GM18867 (cell line): ENCODE measurements at regions not wholly inside any gene's neighbourhood (a gene's known extent, or its start where the extent isn't known, plus 50 kb on each side); places are given as distances from the start of the nearest gene placed in this dataset.
A peak's percentile ranks its signal among the peaks of the same experiment; 100 is the strongest.

Experiments
- ATAC-seq: cut with Tn5 transposase; IDR thresholded peaks from one replicate; pipeline ENCODE4 v1.9.1; 2021; ENCODE audit warnings: mild to moderate bottlenecking, moderate library complexity; ENCODE audit not compliant: unreplicated experiment

- ATAC-seq: no peak
Observed at GRCh38 chr11:26076233-26076990, 255.5 kb upstream of the ANO3 start.

DNA sequence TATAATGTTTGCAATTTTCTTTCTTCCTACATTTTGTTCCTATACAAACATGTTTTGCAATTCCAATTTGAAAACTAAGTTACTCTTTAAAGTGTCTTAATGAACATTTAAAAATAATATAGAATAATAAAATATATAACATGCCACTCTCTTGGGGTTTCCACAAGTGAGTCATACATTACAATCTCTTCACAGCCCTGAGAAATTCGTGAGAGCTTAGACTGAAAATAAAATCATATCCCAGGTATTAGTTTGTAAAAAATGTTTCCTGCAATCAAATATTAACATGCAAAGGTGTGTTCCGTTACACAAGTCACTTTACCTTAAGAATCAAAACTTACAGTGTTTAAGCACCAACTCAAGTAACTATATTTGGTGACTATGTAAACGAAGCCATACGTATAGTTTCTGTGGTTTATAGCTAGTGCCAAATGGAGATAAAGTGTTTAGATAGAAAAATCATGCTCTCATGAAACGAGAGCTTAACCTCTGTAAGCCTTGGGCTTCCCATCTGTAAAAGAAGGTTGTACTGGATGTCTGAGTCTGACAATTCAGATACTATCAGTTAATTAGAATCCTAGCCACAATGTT is 253.6 kb upstream of the ANO3 start:
- ATAC-seq: peak; percentile 73

- no peak for ATAC-seq
Observed at GRCh38 chr11:26084313-26084712, 247.6 kb upstream of the ANO3 start.

DNA sequence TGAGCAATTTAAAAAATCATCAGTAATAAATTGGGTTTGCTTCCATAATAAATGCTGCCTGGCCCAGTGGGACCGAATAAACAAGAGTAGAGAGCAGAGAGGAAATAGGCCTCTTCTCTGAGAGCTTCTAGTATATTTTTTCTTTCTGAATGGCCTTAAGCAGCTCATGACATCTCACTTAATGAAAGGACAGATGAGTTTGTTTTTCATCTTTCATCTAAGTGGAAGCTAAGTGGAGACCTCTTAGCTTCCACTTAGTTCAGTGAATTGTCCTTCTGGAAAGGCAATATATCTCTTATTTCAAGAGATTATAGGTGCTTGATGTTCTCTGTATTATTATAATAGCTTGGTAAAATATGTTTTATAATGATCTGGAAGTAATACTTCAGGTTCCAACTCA is 245.9 kb upstream of the ANO3 start:
- ATAC-seq: no peak

GRCh38 chr11:26087120-26087935 is 244.6 kb upstream of the ANO3 start:
- peak; percentile 92 for ATAC-seq

DNA sequence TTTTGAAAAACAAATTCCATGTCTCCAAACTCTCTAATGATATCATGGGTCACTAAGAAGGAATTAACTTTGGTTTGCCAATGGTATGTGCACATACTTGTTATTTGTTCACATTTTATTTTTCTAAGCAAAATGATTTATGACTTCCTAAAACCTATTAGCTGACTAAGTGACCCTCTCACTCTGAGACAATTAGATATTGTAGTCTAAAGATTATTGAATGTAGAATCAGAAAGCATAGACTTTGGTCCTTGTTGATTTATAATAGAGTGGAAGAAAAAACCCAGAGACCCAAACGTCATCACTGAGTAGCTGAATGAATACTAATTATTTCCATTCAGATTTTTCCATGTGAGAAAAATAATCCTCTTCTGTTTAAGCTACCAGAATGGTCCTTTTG is 243.5 kb upstream of the ANO3 start:
- no peak for ATAC-seq

GRCh38 chr11:26090651-26091050 is 241.3 kb upstream of the ANO3 start:
- ATAC-seq: no peak

DNA sequence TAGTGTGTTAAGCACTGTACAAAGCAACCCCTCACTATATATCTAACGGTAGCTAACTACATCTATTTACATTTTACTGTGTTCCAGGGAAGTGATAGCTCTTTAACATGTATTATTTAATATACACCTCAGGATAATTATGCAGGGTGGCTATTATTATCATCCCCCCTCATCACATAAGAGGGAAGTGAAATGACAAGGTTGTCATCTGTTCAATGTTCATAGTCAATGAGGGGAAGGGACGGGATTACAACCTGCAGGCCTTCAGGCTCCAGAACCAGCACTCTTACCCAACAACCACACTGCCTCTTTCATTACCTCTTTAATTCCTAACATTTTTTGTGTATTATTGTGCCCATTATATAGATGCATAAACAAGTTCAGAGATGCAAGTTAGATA is 238.7 kb upstream of the ANO3 start:
- ATAC-seq: no peak

DNA sequence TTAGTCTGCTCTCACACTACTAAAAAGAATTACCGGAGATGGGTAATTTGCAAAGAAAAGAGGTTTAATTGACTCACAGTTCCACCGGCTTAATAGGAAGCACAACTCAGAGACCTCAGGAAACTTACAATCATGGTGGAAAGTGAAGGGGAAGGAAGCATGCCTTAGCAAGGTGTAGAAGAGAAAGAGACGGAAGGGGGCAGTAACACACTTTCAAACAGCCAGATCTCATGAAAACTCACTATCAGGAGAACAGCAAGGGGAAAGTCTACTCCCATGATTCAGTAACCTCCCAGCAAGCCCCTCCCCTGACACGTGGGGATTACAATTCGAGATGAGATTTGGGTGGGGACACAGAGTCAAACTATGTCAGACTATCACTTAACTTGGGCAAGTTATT is 236.6 kb upstream of the ANO3 start:
- no peak for ATAC-seq

DNA sequence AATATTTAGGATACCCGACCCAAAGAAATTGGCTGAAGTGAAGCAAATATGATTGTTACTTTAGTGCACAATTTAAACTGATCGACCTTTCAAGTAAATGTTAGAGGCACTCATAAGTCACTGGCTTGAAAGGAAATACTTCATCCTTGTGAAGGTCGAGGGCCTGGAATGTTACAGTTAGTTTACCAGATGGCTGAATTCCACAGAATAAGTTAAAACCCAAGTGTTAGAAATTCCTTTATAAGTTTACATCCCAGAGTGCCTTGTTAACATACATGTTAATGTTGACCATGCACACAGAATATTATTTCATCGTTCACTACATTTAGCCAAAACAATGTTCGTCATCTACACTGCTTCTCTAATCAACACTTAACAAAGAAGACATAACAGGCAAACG is 235.5 kb upstream of the ANO3 start:
- no peak for ATAC-seq

DNA sequence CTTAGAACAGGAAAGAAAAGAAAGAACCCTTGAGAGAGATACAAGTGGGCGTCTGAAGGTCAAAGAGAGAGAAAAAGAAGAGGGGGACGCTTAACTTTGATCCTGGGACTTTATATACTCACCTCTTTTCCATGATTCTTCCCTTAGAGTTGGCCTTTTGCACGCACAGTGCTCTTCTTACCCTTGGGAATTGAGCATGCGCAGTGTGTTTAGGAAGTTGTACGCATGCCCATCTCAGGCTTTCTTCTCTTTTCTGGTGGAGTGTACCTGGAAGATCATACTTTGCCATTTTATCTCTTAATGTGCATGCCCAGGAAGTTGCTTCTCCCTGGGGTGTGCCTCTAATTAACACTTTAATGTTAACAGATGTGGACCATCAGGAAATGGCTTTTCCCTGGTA is 229.6 kb upstream of the ANO3 start:
- no peak for ATAC-seq

- no peak for ATAC-seq
Observed at GRCh38 chr11:26105762-26106423, 226.0 kb upstream of the ANO3 start.

DNA sequence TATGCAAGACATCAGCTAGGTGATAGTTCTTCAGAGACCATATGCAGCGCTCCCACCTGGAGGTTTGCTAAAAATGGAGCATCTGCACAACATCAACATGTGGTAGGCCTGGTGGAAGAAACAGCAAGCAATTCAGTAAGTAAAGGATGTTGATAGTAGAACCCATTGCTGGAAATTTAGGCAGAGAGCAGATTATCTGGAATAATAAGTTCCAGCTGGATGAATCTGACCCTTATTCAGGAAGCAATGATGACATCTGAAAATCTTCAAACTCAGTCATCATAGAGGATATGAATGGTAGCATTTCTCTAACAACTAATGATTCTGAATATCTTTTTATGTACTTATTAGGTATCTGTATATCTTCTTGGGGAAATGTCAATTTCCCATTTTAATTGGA is 225.2 kb upstream of the ANO3 start:
- no peak for ATAC-seq

DNA sequence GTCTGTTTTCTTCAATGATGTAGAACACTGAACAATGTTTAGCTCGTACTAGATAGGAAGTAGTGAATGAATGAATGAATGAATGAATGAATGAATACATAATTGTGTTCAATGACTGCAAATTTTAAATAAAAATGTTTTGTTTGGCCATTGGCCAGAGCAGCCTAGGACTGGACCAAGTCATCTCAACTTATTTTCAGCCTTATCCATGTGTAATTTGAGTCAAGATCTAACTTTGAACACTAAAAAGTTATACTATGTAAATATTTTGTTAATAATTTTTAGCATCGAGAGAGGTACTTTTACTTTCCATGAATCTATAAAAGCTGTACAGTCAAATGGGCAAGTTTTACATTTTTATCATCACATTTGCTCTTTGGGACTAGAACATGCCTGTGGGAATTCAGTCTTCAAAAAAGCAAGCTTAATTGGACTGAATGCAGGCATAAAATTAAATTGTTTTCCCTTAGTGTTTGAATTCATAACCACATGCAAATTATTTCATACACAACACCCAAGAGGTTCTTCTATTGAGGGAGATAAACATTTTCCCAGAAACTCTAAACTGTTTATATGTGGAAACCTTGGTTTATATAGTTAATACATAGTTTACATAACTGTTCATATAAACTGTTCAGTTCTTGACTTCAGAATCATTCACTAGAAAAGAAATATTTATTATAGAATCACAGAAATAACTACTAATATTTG is 222.1 kb upstream of the ANO3 start:
- ATAC-seq: no peak

DNA sequence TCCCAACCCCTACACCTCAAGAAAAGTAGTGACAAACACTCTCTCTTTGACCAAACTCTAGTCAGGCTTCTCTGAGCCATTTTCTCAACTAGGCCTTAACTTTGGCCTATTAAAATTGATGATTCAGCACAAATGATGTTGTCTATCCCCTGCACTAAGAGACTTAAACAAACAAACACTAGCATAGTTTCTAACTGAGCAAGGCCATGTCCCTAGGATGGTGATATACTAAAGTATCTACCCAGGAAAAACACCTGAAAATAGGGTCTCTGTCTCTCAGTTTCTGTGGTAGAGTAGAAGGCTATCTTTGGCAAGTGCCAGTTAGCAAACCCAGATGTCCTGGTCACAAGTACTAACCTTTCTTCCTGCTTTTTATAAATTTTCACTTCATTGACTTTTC is 219.7 kb upstream of the ANO3 start:
- no peak for ATAC-seq

DNA sequence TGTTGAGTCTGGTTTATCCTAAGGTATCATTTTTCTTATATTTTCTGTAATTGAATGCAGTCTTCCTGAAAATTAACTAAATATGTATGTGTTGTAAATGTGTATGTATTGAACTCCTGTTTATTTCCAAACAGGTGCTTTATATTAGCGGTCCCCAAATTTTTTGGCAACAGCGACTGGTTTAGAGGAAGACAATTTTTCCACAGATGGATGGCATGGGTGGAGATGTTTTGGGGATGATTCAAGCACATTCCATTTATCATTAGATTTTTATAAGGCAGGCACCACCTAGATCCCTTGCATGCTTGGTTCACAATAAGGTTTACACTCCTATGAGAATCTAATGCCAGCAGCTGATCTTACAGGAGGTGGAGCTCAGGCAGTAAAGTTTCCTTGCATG is 210.5 kb upstream of the ANO3 start:
- ATAC-seq: no peak

DNA sequence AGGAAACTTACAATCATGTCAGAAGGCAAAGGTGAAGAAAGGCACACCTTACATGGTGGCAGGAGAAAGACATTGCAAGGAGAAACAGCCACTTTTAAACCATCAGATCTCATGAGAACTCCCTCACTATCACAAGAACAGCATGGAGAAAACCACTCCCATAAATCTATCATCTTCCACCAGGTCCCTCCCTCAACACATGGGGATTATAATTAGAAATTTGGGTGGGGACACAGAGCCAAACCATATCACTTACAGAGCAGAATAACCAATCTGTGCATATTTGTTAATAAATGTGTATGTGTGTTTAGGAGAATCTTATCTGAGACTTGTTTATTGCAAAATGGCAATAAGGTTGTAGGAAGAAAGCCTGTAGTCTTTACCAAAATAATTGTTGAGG is 205.2 kb upstream of the ANO3 start:
- no peak for ATAC-seq

- no peak for ATAC-seq
Observed at GRCh38 chr11:26127336-26127735, 204.6 kb upstream of the ANO3 start.

- no peak for ATAC-seq
Observed at GRCh38 chr11:26131406-26131805, 200.5 kb upstream of the ANO3 start.

DNA sequence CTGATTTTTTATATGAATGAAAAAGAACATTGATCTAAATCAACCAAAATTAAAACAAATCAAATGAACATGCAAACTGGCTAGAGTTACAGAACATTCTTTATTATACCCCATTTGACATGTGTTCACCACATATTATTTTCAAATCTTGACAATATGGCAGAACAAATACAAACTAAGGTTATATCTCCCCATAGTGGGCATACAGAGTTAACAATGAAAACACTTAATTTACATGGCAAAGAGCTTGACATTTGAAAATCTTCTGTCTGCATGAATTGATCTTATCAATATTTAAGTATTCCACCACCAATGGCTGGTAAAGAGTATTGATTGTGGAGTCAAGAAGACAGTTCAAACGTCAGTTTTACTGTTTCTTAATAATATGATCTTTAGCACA is 197.9 kb upstream of the ANO3 start:
- ATAC-seq: no peak
